Spleen (tissue), 7 donors: ENCODE measurements at regions not wholly inside any gene's neighbourhood (a gene's known extent, or its start where the extent isn't known, plus 50 kb on each side); places are given as distances from the start of the nearest gene placed in this dataset.

Experiments
- CTCF ChIP-seq, 11 experiments: fragments of 200-600 bp in 7 of 11; fragments of 450-650 bp in 4 of 11; sonication (generic) in 4 of 11; IDR thresholded peaks in 8 of 11; conservative IDR thresholded peaks in 3 of 11; 1 replicate in 7 of 11; 2 replicates in 4 of 11; pipeline versions ENCODE4 v1.4.0 to v1.8.0; 2016 to 2021; ENCODE audit warnings: antibody characterized with exemption in 11 of 11, inconsistent platforms in 4 of 11, mild to moderate bottlenecking in 1 of 11
- POLR2A ChIP-seq, 3 donors: fragments of 450-650 bp; IDR thresholded peaks; one replicate each; pipeline ENCODE4 v1.5.1; 2017; ENCODE audit warnings: antibody characterized with exemption in 3 of 3, mild to moderate bottlenecking in 1 of 3
- donor health status: DM: no; HTN: no; CAD: no; lungs with moderate emphysema.
- donor health status: DM: no; HTN: no; CAD: no.
- donor health status: DM: no; HTN: no; CAD: no.

GRCh38 chr3:22777834-22778233 lies 425.3 kb upstream of the UBE2E2 start:
- TF ChIP-seq CTCF (IDR thresholded peaks at IDR 0.05 in 8 of 11, conservative IDR thresholded peaks at IDR 0.05 in 3 of 11) (no peak), POLR2A (IDR thresholded peaks at IDR 0.05) (no peak)
